Stimulated activated CD8-positive, alpha-beta memory T cell treated with anti-CD3 and anti-CD28 coated beads, Interleukin-12 subunit alpha, Interleukin-12 subunit beta, amount 100 ng/mL, for 24 hours (primary cell): ENCODE measurements at regions not wholly inside any gene's neighbourhood (a gene's known extent, or its start where the extent isn't known, plus 50 kb on each side); places are given as distances from the start of the nearest gene placed in this dataset.

Experiments
- DNase-seq: peaks from one replicate; pipeline ENCODE4 v3.0.0-alpha.2; 2020; ENCODE audit errors: extremely low read depth

GRCh38 chr17:36864827-36865430, 72.3 kb upstream of the LHX1 start:
- no peak for DNase-seq

GRCh38 chr17:36867716-36868341, 69.4 kb upstream of the LHX1 start:
- DNase-seq = no peak

GRCh38 chr17:36868777-36869176, 68.5 kb upstream of the LHX1 start:
- DNase-seq = no peak

- no peak for DNase-seq
Measured at GRCh38 chr17:36869441-36869840, 67.8 kb upstream of the LHX1 start.

- DNase-seq = no peak
Measured at GRCh38 chr17:36869856-36870719, 67.2 kb upstream of the LHX1 start.

GRCh38 chr17:36870720-36870999, 66.6 kb upstream of the LHX1 start:
- no peak for DNase-seq

- DNase-seq = no peak
Measured at GRCh38 chr17:36875698-36876293, 61.5 kb upstream of the LHX1 start.

GRCh38 chr17:36876966-36877365, 60.3 kb upstream of the LHX1 start:
- no peak for DNase-seq

- DNase-seq = no peak
Measured at GRCh38 chr17:36877771-36878170, 59.5 kb upstream of the LHX1 start.

GRCh38 chr17:36878216-36878615, 59.1 kb upstream of the LHX1 start:
- no peak for DNase-seq

GRCh38 chr17:36879027-36879426, 58.2 kb upstream of the LHX1 start:
- DNase-seq = no peak

- DNase-seq = no peak
Measured at GRCh38 chr17:36879624-36880131, 57.6 kb upstream of the LHX1 start.

GRCh38 chr17:36880268-36880905, 56.9 kb upstream of the LHX1 start:
- DNase-seq = no peak

- no peak for DNase-seq
Measured at GRCh38 chr17:36881323-36881722, 56.0 kb upstream of the LHX1 start.

GRCh38 chr17:36884495-36885152, 52.7 kb upstream of the LHX1 start:
- no peak for DNase-seq

- no peak for DNase-seq
Measured at GRCh38 chr17:36885153-36885735, 52.0 kb upstream of the LHX1 start.

GRCh38 chr17:36885771-36886377, 51.4 kb upstream of the LHX1 start:
- DNase-seq = no peak
